HCT116 (cell line): ENCODE measurements at regions not wholly inside any gene's neighbourhood (a gene's known extent, or its start where the extent isn't known, plus 50 kb on each side); places are given as distances from the start of the nearest gene placed in this dataset.

Source experiments
- CTCF ChIP-seq, 3 experiments: fragments of 200-600 bp in 1 of 3; sonication (generic) in 1 of 3; IDR thresholded peaks in 2 of 3; conservative IDR thresholded peaks in 1 of 3; 2 replicates each; pipeline ENCODE4 v1.5.1; 2012 to 2017; ENCODE audit warnings: low read depth in 2 of 3, low read length in 2 of 3, antibody characterized with exemption in 1 of 3, borderline replicate concordance in 1 of 3, control low read depth in 1 of 3, mild to moderate bottlenecking in 1 of 3, mixed read lengths in 1 of 3, mixed run types in 1 of 3, moderate library complexity in 1 of 3; ENCODE audit not compliant: insufficient read depth in 1 of 3
- MAX ChIP-seq: IDR thresholded peaks from 2 replicates; pipeline ENCODE4 v1.6.1; 2012
- POLR2A ChIP-seq: IDR thresholded peaks from 2 replicates; pipeline ENCODE4 v1.7.0; 2011; ENCODE audit warnings: borderline replicate concordance; ENCODE audit not compliant: insufficient read depth, insufficient read length; ENCODE audit errors: extremely low read depth
- POLR2AphosphoS5 ChIP-seq: IDR thresholded peaks from 2 replicates; pipeline ENCODE4 v1.6.1; 2011; ENCODE audit warnings: mild to moderate bottlenecking, low read depth, low read length, moderate library complexity
- REST ChIP-seq: IDR thresholded peaks from 2 replicates; pipeline ENCODE4 v1.6.1; 2012; ENCODE audit warnings: low read depth
- ZNF274 ChIP-seq: fragments of 200-500 bp; sonication (Bioruptor generic); IDR thresholded peaks from 2 replicates; pipeline ENCODE4 v1.6.1; 2014; ENCODE audit warnings: mild to moderate bottlenecking, low read depth, low read length, inconsistent platforms

GRCh38 chr12:83515306-83516026 lies 828.8 kb downstream of the TMTC2 start:
- no peak for TF ChIP-seq CTCF (IDR thresholded peaks at IDR 0.05 in 2 of 3, conservative IDR thresholded peaks at IDR 0.05 in 1 of 3; ENCODE audit: borderline replicate concordance in 1 of 3, insufficient read depth in 1 of 3, low read depth in 2 of 3, low read length in 2 of 3)
- no peak for TF ChIP-seq MAX
- no peak for TF ChIP-seq POLR2A
- TF ChIP-seq POLR2AphosphoS5: no peak
- no peak for TF ChIP-seq REST
- no peak for TF ChIP-seq ZNF274
